ENCODE measurements at regions not wholly inside any gene's neighbourhood (a gene's known extent, or its start where the extent isn't known, plus 50 kb on each side); places are given as distances from the start of the nearest gene placed in this dataset.

DNA sequence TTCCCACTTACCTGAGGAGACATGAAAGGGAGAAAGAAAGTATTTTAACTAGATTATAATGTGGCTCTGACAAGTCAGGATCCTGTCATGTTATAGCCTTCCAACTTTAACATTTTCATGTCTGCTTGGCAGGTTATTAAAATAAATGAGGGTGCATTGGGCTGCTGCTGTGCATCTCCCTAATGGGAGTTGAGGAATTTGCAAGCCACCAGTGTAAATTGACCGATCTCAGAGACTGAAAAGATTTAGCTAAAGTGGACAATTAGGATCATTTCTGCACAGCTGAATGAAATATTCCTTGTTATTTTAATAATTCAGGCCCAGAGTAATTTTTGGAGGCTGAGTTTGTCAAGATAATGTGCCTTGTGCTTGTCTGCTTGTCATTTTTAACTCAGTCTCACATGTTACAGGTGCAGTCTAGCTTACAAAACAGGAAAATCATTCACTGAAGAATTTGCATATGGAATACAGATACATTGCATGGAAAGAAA is 366.3 kb upstream of the ADAMTS16 start:
- TF ChIP-seq CTCF (IDR thresholded peaks at IDR 0.05) (no peak), POLR2A (IDR thresholded peaks at IDR 0.05) (no peak)

Measured in thyroid gland (tissue), 4 donors.